Osteoblast (primary cell): ENCODE measurements at regions not wholly inside any gene's neighbourhood (a gene's known extent, or its start where the extent isn't known, plus 50 kb on each side); places are given as distances from the start of the nearest gene placed in this dataset.

Experiments used
- DNase-seq: peaks from one replicate; pipeline ENCODE4 v3.0.0; 2011; ENCODE audit warnings: low spot score, mixed read lengths; ENCODE audit not compliant: insufficient read length; ENCODE audit errors: missing footprints
- H2AFZ ChIP-seq: 2 replicates; pipeline ENCODE4 v1.6.0; 2011; ENCODE audit warnings: mild to moderate bottlenecking, low read length
- H3K27ac ChIP-seq: 2 replicates; pipeline ENCODE4 v1.5.1; 2011; ENCODE audit warnings: mild to moderate bottlenecking, low read depth, low read length, moderate library complexity
- H3K27me3 ChIP-seq: 2 replicates; pipeline ENCODE4 v1.6.0; 2012; ENCODE audit warnings: mild to moderate bottlenecking, control low read depth, inconsistent platforms, low read length, moderate library complexity; ENCODE audit not compliant: insufficient read depth
- H3K36me3 ChIP-seq: 2 replicates; pipeline ENCODE4 v1.5.1; 2011; ENCODE audit warnings: mild to moderate bottlenecking, low read length, control low read depth, moderate library complexity; ENCODE audit not compliant: insufficient read depth
- H3K4me1 ChIP-seq: 2 replicates; pipeline ENCODE4 v1.5.1; 2011; ENCODE audit warnings: mild to moderate bottlenecking, low read length, control low read depth, moderate library complexity; ENCODE audit not compliant: insufficient read depth
- H3K4me2 ChIP-seq: 2 replicates; pipeline ENCODE4 v1.6.0; 2011; ENCODE audit warnings: mild to moderate bottlenecking, low read length; ENCODE audit not compliant: insufficient read depth
- H3K4me3 ChIP-seq: fragments of 200-600 bp; sonication (generic); 3 replicates; pipeline ENCODE4 v1.5.1; 2012; ENCODE audit warnings: mild to moderate bottlenecking, low read length, inconsistent platforms; ENCODE audit not compliant: insufficient read depth
- H3K79me2 ChIP-seq: 2 replicates; pipeline ENCODE4 v1.6.0; 2012; ENCODE audit warnings: mild to moderate bottlenecking, low read length, control low read depth, inconsistent platforms; ENCODE audit not compliant: insufficient read depth
- H3K9me3 ChIP-seq: 2 replicates; pipeline ENCODE4 v1.5.1; 2011; ENCODE audit warnings: low read depth, low read length, control low read depth
- H4K20me1 ChIP-seq: 2 replicates; pipeline ENCODE4 v1.6.0; 2012; ENCODE audit warnings: mild to moderate bottlenecking, low read length, control low read depth; ENCODE audit not compliant: insufficient read depth
- CTCF ChIP-seq: IDR thresholded peaks from 2 replicates; pipeline ENCODE4 v1.5.1; 2011; ENCODE audit warnings: mild to moderate bottlenecking, low read depth, low read length, moderate library complexity; ENCODE audit errors: extremely low read depth

GRCh38 chr10:70943249-70943648, 54.9 kb upstream of the PCBD1 start:
- no peak overlapping the region for H3K27ac ChIP-seq
- H3K4me2 ChIP-seq: no peak overlapping the region
- DNase-seq: peak; percentile 73
- H2AFZ ChIP-seq: no peak overlapping the region
- no peak overlapping the region for H3K4me3 ChIP-seq
- H3K9me3 ChIP-seq: no peaks in the 10 kb centered on the region
- H3K36me3 ChIP-seq: no peaks in the 10 kb centered on the region
- H3K79me2 ChIP-seq: no peaks in the 10 kb centered on the region
- H3K4me1 ChIP-seq: no peaks in the 10 kb centered on the region
- TF ChIP-seq CTCF: no peak
- no peaks in the 10 kb centered on the region for H4K20me1 ChIP-seq
- peaks cover 24% of the 10 kb centered on the region for H3K27me3 ChIP-seq

GRCh38 chr10:70943841-70944466, 55.6 kb upstream of the PCBD1 start:
- H2AFZ ChIP-seq: no peak overlapping the region
- H4K20me1 ChIP-seq: no peaks in the 10 kb centered on the region
- no peaks in the 10 kb centered on the region for H3K79me2 ChIP-seq
- TF ChIP-seq CTCF: no peak
- no peak overlapping the region for H3K4me3 ChIP-seq
- H3K27ac ChIP-seq: no peak overlapping the region
- no peaks in the 10 kb centered on the region for H3K4me1 ChIP-seq
- no peaks in the 10 kb centered on the region for H3K36me3 ChIP-seq
- no peaks in the 10 kb centered on the region for H3K9me3 ChIP-seq
- peaks cover 20% of the 10 kb centered on the region for H3K27me3 ChIP-seq
- H3K4me2 ChIP-seq: no peak overlapping the region
- DNase-seq: peak; percentile 48

GRCh38 chr10:70950037-70950436, 61.7 kb upstream of the PCBD1 start:
- Histone ChIP-seq H4K20me1 (no peaks in the 10 kb centered on the region), H3K4me1 (no peaks in the 10 kb centered on the region), H3K4me3 (no peak overlapping the region), H3K4me2 (no peak overlapping the region), H3K27me3 (peaks cover 13% of the 10 kb centered on the region), H3K36me3 (no peaks in the 10 kb centered on the region), H2AFZ (no peak overlapping the region), H3K79me2 (no peaks in the 10 kb centered on the region), H3K27ac (no peak overlapping the region), H3K9me3 (no peaks in the 10 kb centered on the region)
- no peak for DNase-seq
- no peak for TF ChIP-seq CTCF

- H2AFZ ChIP-seq: no peak overlapping the region
Measured at GRCh38 chr10:70950801-70951200, 62.4 kb upstream of the PCBD1 start.

More at GRCh38 chr10:70950801-70951200, 62.4 kb upstream of the PCBD1 start:
- peaks cover 11% of the 10 kb centered on the region for H3K27me3 ChIP-seq
- no peaks in the 10 kb centered on the region for H3K9me3 ChIP-seq
- H3K4me3 ChIP-seq: no peak overlapping the region
- no peak overlapping the region for H3K4me2 ChIP-seq
- H3K27ac ChIP-seq: no peak overlapping the region
- no peaks in the 10 kb centered on the region for H3K36me3 ChIP-seq
- no peak for TF ChIP-seq CTCF
- DNase-seq: no peak
- no peaks in the 10 kb centered on the region for H3K79me2 ChIP-seq
- no peaks in the 10 kb centered on the region for H4K20me1 ChIP-seq
- no peaks in the 10 kb centered on the region for H3K4me1 ChIP-seq
